Renal cortex interstitium (tissue), 11 donors: ENCODE measurements at regions not wholly inside any gene's neighbourhood (a gene's known extent, or its start where the extent isn't known, plus 50 kb on each side); places are given as distances from the start of the nearest gene placed in this dataset.
"Not testable (repeated sequence)": the region's sequence is repeated elsewhere in the genome, so short reads cannot be mapped to it uniquely, and the experiment has no call there.

ENCODE experiments used
- DNase-seq, 11 donors: peaks; one replicate each; pipeline ENCODE4 v3.0.0-alpha.2; 2013; ENCODE audit warnings: low read depth in 9 of 11, low spot score in 4 of 11; ENCODE audit errors: extremely low read depth in 1 of 11

GRCh38 chr7:13136345-13136744 is 448.9 kb downstream of the ARL4A start:
- not testable (repeated sequence) for DNase-seq

DNA sequence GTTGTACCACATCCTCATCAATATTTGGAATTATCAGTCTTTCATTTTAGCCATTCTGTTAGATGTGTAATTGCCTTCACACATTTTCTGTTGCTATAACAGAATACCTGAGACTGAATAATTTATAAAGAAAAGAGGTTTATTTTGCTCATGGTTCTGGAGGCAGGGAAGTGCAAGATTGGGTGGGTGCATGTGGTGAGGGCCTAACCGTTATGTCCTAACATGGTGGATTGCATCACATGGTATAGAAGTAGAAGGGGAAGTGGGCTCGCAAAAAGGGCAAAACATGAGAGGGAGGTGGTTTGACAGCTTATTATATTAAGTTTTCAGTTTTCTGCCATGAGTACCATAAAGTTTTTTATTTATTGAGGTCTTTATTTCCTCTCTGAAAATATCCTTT is 452.0 kb downstream of the ARL4A start:
- DNase-seq = no peak

- peak; percentile 47 to 83 (median 68) for DNase-seq
Measured at GRCh38 chr7:13144673-13145072, 457.2 kb downstream of the ARL4A start.

- no peak for DNase-seq
Measured at GRCh38 chr7:13148548-13148947, 461.1 kb downstream of the ARL4A start.

- no peak for DNase-seq
Measured at GRCh38 chr7:13151978-13152377, 464.5 kb downstream of the ARL4A start.

- DNase-seq = peak in 8 of 11 donors; percentile 27 to 71 (median 52)
Measured at GRCh38 chr7:13152755-13153154, 465.3 kb downstream of the ARL4A start.

- peak in 2 of 11 donors; percentile 20 to 24 for DNase-seq
Measured at GRCh38 chr7:13153266-13153665, 465.8 kb downstream of the ARL4A start.

GRCh38 chr7:13153742-13154141 is 466.3 kb downstream of the ARL4A start:
- DNase-seq = no peak

GRCh38 chr7:13155188-13155587 is 467.8 kb downstream of the ARL4A start:
- DNase-seq = no peak

DNA sequence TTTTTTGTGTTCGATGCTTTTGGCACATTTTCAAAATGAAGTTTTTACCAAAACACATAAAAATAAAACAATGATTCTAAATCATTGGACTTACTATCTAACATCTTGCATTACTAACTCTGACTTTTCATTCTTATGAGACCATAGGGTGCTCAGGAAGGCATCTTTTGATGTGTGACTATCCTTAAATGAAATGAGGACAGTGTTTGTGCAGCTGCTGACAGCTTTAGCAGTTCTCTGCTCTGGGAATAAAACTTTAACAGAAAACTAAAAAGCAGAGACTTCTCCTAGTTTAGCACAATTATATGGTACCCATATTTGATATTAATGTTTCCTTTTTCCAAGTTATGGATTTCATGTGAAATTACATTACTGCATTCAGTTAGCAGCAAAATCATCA is 471.6 kb downstream of the ARL4A start:
- no peak for DNase-seq

- no peak for DNase-seq
Measured at GRCh38 chr7:13159467-13160184, 472.2 kb downstream of the ARL4A start.

DNA sequence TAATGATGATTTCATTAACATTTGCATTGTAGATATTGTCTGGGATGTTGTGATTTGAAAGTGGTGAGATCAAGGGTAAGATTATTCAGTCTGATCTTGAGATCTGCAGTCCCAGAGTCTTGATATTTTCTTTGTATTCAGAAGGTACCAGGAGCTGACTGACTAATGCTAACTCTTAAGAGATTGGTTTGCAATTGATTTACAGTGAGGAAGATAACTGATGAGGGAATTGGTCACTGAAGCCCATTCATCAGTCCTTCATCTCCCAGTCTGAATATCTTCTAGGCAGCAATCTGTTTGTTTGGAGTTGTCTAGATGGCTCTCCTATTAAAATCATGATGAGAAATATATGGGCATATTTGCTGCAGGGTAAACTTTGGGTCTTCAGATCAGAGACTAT is 473.7 kb downstream of the ARL4A start:
- DNase-seq = no peak

DNA sequence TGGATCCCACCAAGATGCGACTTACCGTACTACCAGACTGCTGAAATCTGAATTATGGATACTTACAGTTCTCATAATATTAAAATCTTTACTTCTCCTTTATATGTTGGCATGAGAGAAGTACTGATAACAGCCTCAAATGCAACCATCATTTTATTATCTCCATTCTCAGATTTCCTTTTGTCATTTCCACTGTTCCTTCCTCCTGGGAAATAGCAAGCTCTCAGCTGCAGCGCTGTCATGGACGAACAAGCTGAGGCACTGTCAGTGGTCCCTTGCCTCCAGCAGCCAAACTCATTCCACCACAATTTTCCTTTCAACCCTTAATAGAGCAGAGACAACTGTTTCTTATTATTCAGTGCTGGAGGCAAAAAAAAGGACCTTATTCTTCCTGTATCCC is 478.4 kb downstream of the ARL4A start:
- DNase-seq = no peak

- DNase-seq = no peak
Measured at GRCh38 chr7:13166801-13167200, 479.4 kb downstream of the ARL4A start.

DNA sequence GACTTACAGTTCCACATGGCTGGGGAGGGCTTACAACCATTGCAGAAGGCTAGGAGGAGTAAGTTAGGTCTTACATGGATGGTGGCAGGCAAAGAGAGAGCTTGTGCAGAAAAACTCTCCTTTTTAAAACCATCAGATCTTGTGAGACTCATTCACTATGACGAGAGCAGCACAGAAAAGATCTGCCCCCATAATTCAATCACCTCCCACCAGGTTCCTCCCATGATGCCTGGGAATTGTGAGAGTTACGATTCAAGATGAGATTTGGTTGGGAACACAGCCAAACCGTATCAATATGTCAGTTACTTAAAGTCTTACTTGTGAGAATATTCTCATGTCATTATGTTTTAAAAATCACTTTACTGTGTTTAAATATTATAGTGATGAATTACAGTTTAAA is 481.9 kb downstream of the ARL4A start:
- DNase-seq = no peak

DNA sequence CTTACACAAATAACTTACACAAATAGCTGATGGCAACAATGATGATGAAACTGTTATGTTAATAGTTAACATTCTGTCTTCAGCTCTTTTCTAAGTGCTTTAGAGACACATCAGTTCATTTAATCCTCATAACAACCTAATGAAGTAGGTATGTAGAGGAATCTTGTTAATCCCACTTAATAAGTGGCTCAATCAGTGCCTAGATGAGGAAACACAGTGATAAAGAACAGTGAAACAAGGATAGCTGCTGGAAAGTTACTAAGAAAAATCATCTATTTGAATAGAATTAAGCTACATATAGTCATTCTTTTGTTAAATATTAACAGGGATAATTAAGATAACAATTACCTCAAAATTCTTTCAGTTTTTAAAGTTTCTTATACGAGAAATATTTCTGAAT is 487.6 kb downstream of the ARL4A start:
- DNase-seq = no peak

DNA sequence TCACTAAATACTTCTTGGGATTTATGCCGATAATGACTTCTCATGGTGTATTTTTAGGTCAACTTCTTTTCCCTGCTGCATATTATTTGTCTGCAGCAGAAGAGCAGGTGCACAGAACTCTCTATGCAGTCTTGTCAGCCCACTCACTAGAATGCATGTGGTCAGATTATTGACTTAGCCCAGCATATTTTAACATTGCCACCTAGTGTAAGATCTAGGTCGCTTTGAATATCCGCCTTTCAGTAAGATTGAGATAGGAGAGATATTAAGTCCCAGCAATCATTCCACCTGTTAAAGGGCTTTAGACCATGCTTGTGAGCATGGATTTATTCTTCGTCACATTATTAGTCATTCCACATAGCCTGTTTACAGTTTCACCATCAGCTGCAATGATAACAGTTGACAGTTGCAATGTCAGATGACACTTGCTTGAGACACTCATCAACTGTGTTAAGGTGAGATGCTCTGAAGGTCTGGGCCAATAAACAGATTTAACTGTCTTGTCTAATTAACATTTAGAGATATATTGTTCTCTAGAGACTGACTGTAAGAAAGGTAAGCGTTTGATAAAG is 491.7 kb downstream of the ARL4A start:
- DNase-seq = no peak

DNA sequence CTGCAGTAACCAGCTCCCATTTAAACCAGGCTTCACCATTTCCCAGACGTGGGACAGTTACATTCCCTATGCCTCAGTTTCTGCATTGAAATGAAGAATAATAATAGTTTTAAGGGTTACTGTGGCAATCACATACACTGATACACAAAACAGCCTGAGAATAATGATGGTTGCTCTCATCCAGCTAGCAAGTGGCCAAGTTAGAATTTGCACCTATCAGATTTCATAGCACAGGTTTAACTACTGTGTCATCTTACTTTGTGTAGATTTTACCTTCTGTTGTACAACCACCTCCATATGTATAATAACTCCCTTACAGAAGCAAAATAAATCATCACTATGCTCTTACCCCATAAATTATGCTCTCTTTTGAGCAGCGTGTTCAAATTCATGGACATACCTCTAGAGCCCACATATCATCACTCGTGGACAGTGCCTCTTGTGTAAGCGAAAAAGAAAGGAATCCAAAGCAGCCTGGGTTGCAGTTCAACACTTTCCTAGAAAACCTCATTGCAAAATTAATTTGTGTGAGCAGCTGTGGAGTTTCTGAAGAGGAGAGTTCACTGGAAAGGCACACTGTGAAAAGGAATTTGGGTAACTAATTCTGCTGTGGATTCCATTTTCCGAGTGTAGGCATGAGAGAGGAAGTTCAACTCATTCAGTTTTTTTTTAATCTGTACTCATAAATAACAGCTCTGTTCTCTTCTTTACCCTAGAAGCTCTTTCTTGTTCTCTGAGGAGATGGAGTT is 492.5 kb downstream of the ARL4A start:
- peak in 4 of 11 donors; percentile 8 to 18 (median 10) for DNase-seq

DNA sequence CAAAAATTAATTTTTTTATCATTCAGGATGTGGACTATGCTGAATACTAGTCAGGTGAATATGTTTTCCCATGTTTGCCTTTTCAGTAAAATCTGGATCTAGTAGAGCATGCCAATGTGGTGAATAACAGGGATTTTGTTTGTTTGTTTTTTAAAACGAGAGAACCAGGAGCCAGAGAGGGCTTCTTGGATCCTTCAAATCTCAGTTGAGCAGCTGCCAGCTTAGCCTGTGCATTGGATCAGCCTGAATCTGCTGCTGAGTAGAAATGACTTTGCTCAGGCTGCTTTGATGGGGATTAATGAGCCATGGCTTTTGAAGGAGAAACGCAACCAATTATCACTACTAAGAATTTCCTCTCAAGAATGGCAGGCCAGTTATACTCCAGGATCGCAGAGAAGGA is 493.8 kb downstream of the ARL4A start:
- DNase-seq = peak in 2 of 11 donors; percentile 9 to 11

DNA sequence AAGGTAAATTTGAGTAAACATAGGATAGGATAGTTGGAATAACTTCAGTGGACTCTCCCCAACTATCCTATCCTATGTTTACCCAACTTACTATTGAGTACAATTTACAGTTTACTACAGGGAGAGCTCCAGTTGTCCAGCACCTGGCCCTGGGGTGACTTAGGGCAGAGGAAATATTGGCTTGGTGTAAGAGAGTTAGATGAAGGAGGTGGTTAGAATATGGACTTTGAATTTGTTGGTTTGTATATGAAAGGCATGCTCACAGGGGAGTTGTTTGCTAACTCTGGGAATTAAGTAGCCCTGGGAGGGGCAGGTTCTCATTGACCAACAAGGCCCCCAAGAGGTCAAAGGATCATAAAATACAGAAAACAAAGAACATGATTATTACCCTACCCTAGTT is 497.7 kb downstream of the ARL4A start:
- no peak for DNase-seq
